Testis (tissue), 2 donors: ENCODE measurements at regions not wholly inside any gene's neighbourhood (a gene's known extent, or its start where the extent isn't known, plus 50 kb on each side); places are given as distances from the start of the nearest gene placed in this dataset.

Experiments
- POLR2A ChIP-seq: fragments of 450-650 bp; IDR thresholded peaks from one replicate; pipeline ENCODE4 v1.6.1; 2017; ENCODE audit warnings: antibody characterized with exemption, mild to moderate bottlenecking, moderate library complexity
- TF ChIP-seq, protein P1 (sequence below), 3 experiments: fragments of 450-650 bp in 2 of 3; fragments of 200-600 bp in 1 of 3; sonication (generic) in 1 of 3; IDR thresholded peaks; one replicate each; pipeline ENCODE4 v1.5.1; 2016 to 2019; ENCODE audit warnings: antibody characterized with exemption in 3 of 3, mild to moderate bottlenecking in 2 of 3, moderate library complexity in 1 of 3

DNA sequence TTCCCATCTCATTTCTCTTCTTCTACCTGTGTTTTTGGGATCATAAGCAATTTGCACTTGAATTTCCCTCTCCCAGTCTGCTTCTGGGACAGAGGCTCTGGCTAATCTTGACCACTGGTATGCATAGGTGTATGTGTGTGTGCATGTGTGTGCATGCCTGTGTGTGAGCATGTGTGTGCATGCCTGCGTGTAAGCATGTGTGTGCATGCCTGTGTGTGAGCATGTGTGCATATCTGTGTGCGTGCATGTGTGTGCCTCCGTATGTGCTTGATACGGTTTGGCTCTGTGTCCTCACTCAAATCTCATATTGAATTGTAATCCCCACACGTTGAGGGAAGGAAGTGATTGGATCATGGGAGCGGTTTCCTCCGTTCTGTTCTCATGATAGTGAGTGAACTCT lies 77.7 kb downstream of the HAPSTR1 start:
- TF ChIP-seq, protein P1, sequence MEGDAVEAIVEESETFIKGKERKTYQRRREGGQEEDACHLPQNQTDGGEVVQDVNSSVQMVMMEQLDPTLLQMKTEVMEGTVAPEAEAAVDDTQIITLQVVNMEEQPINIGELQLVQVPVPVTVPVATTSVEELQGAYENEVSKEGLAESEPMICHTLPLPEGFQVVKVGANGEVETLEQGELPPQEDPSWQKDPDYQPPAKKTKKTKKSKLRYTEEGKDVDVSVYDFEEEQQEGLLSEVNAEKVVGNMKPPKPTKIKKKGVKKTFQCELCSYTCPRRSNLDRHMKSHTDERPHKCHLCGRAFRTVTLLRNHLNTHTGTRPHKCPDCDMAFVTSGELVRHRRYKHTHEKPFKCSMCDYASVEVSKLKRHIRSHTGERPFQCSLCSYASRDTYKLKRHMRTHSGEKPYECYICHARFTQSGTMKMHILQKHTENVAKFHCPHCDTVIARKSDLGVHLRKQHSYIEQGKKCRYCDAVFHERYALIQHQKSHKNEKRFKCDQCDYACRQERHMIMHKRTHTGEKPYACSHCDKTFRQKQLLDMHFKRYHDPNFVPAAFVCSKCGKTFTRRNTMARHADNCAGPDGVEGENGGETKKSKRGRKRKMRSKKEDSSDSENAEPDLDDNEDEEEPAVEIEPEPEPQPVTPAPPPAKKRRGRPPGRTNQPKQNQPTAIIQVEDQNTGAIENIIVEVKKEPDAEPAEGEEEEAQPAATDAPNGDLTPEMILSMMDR (IDR thresholded peaks at IDR 0.05): no peak
- no peak for TF ChIP-seq POLR2A
